IMR-90 (cell line): ENCODE measurements at regions not wholly inside any gene's neighbourhood (a gene's known extent, or its start where the extent isn't known, plus 50 kb on each side); places are given as distances from the start of the nearest gene placed in this dataset.

Source experiments
- ATAC-seq: fragments of 200-7000 bp; cut with Tn5 transposase; 2 replicates; pipeline ENCODE4 v1.9.1; 2020; ENCODE audit warnings: low read depth, mild to moderate bottlenecking, moderate library complexity
- BruUV-seq: library from RNA; stranded (reverse); fragments of 400-500 nt; replicated peaks from 2 replicates; lab custom pipeline; 2021; lab: Mats Ljungman, UMichigan
- CTCF ChIA-PET: fragments of 300-600 bp; formaldehyde crosslinking; extraction: SDS; loops from one replicate; lab custom pipeline; 2021; ENCODE audit warnings: antibody characterized with exemption; lab: Yijun Ruan, JAX
- POLR2A ChIA-PET: fragments of 300-600 bp; sonication (Branson Sonifier 250); formaldehyde crosslinking; loops from one replicate; lab custom pipeline; 2022; ENCODE audit warnings: antibody characterized with exemption; ENCODE audit not compliant: unreplicated experiment; lab: Charles Lee
- DNase-seq: peaks from one replicate; pipeline ENCODE4 v3.0.0; 2013
- H2AFZ ChIP-seq: replicated peaks from 2 replicates; pipeline ENCODE3; 2013; ENCODE audit warnings: low read length, mild to moderate bottlenecking; ENCODE audit not compliant: poor library complexity
- H2AK5ac ChIP-seq: 2 replicates; pipeline ENCODE4 v1.6.1; 2013; ENCODE audit warnings: low read depth, low read length, inconsistent platforms
- H2AK9ac ChIP-seq: replicated peaks from 2 replicates; pipeline ENCODE3; 2013; ENCODE audit warnings: mild to moderate bottlenecking, low read depth, low read length, moderate library complexity; ENCODE audit not compliant: poor library complexity
- H2BK120ac ChIP-seq: 2 replicates; pipeline ENCODE4 v1.6.1; 2013; ENCODE audit warnings: low read depth, low read length, inconsistent platforms
- H2BK15ac ChIP-seq: 3 replicates; pipeline ENCODE4 v1.6.1; 2013; ENCODE audit warnings: low read depth, low read length, inconsistent platforms
- H2BK20ac ChIP-seq: 2 replicates; pipeline ENCODE4 v1.6.1; 2013; ENCODE audit warnings: low read depth, mild to moderate bottlenecking, inconsistent platforms, low read length, moderate library complexity
- H2BK5ac ChIP-seq: 2 replicates; pipeline ENCODE4 v1.6.1; 2013; ENCODE audit warnings: mild to moderate bottlenecking, low read depth, low read length, inconsistent platforms; ENCODE audit not compliant: poor library complexity, severe bottlenecking
- H3K14ac ChIP-seq: replicated peaks from 2 replicates; pipeline ENCODE4 v1.6.1; 2013; ENCODE audit warnings: low read depth, low read length, inconsistent platforms
- H3K18ac ChIP-seq: 2 replicates; pipeline ENCODE4 v1.6.1; 2013; ENCODE audit warnings: low read depth, low read length, control low read depth
- H3K23ac ChIP-seq: 2 replicates; pipeline ENCODE4 v1.6.1; 2013; ENCODE audit warnings: low read depth, low read length, inconsistent platforms
- H3K27ac ChIP-seq: 2 replicates; pipeline ENCODE4 v1.5.1; 2013; ENCODE audit warnings: mild to moderate bottlenecking, control low read depth, low read length; ENCODE audit not compliant: insufficient read depth
- H3K27me3 ChIP-seq: 2 replicates; pipeline ENCODE4 v1.6.1; 2013; ENCODE audit warnings: low read length; ENCODE audit not compliant: control insufficient read depth, insufficient read depth
- H3K36me3 ChIP-seq: 2 replicates; pipeline ENCODE4 v1.6.1; 2013; ENCODE audit warnings: low read length, mixed read lengths; ENCODE audit not compliant: control insufficient read depth, insufficient read depth
- H3K4ac ChIP-seq: 2 replicates; pipeline ENCODE4 v1.6.1; 2013; ENCODE audit warnings: low read depth, low read length, inconsistent platforms
- H3K4me1 ChIP-seq: 2 replicates; pipeline ENCODE4 v1.6.1; 2013; ENCODE audit warnings: low read length, mixed read lengths; ENCODE audit not compliant: control insufficient read depth, insufficient read depth
- H3K4me2 ChIP-seq: 2 replicates; pipeline ENCODE4 v1.6.1; 2013; ENCODE audit warnings: low read depth, mild to moderate bottlenecking, control low read depth, low read length, moderate library complexity
- H3K4me3 ChIP-seq: 2 replicates; pipeline ENCODE4 v1.5.1; 2013; ENCODE audit warnings: low read depth, mild to moderate bottlenecking, control low read depth, low read length, moderate library complexity; ENCODE audit not compliant: insufficient read depth
- H3K56ac ChIP-seq: 2 replicates; pipeline ENCODE4 v1.6.1; 2013; ENCODE audit warnings: low read length, inconsistent platforms; ENCODE audit not compliant: insufficient read depth; ENCODE audit errors: extremely low read depth
- H3K79me1 ChIP-seq, 2 experiments: 2 replicates each; pipeline ENCODE4 v1.6.1; 2013; ENCODE audit warnings: low read length in 2 of 2, inconsistent platforms in 1 of 2, low read depth in 1 of 2
- H3K9ac ChIP-seq: 2 replicates; pipeline ENCODE4 v1.6.1; 2013; ENCODE audit warnings: low read depth, low read length, control low read depth
- H3K9me1 ChIP-seq: 2 replicates; pipeline ENCODE4 v1.6.1; 2013; ENCODE audit warnings: low read length, inconsistent platforms; ENCODE audit not compliant: insufficient read depth
- H3K9me3 ChIP-seq: 2 replicates; pipeline ENCODE4 v1.6.1; 2013; ENCODE audit warnings: low read length; ENCODE audit not compliant: control insufficient read depth, insufficient read depth
- H4K20me1 ChIP-seq: 2 replicates; pipeline ENCODE4 v1.6.1; 2013; ENCODE audit warnings: low read length, inconsistent platforms; ENCODE audit not compliant: insufficient read depth
- H4K5ac ChIP-seq: 2 replicates; pipeline ENCODE4 v1.6.1; 2013; ENCODE audit warnings: mild to moderate bottlenecking, low read depth, low read length, control low read depth
- H4K8ac ChIP-seq, 2 experiments: 2 replicates each; pipeline ENCODE4 v1.6.1; 2013; ENCODE audit warnings: low read depth in 2 of 2, low read length in 2 of 2, control low read depth in 1 of 2, inconsistent platforms in 1 of 2
- H4K91ac ChIP-seq: 2 replicates; pipeline ENCODE4 v1.6.1; 2013; ENCODE audit warnings: low read depth, low read length, inconsistent platforms; ENCODE audit not compliant: insufficient read depth
- CHD1 ChIP-seq: IDR thresholded peaks from 2 replicates; pipeline ENCODE4 v1.6.1; 2012; ENCODE audit warnings: low read depth, low read length, improper control_type of control experiment
- MXI1 ChIP-seq: IDR thresholded peaks from 2 replicates; pipeline ENCODE4 v1.6.1; 2012; ENCODE audit warnings: low read depth, mild to moderate bottlenecking, low read length, moderate library complexity, borderline replicate concordance
- SMC3 ChIP-seq: fragments of 150-350 bp; IDR thresholded peaks from 2 replicates; pipeline ENCODE4 v1.6.1; 2016; ENCODE audit warnings: low read depth, mild to moderate bottlenecking, antibody characterized with exemption, low read length, moderate library complexity
- WGBS, 2 experiments: methylation state at CpG; one replicate each; pipeline versions ENCODE4 v1.1.5 to v1.1.7; 2013; ENCODE audit warnings: missing lambda C conversion rate in 2 of 2; ENCODE audit not compliant: insufficient read length in 1 of 2; ENCODE audit errors: extremely low coverage in 2 of 2; 5-methylcytosine and 5-hydroxymethylcytosine counted together
- dilution Hi-C: fragments of 300-500 bp; cut with HindIII; formaldehyde crosslinking; loops from one replicate; pipeline ENCODE4 v1.14.3; 2018; ENCODE audit warnings: low sequenced_read_pairs; ENCODE audit not compliant: unreplicated experiment
- in situ Hi-C: fragments of 300-500 bp; cut with MboI; formaldehyde crosslinking; loops from 3 replicates; pipeline ENCODE4 v1.14.3; 2019; ENCODE audit warnings: low sequenced_read_pairs, inconsistent platforms, mixed read lengths
- intact Hi-C: fragments of 100-400 bp; cut with micrococcal nuclease; formaldehyde crosslinking; loops from 2 replicates; pipeline ENCODE4 v1.10.0; 2022

DNA sequence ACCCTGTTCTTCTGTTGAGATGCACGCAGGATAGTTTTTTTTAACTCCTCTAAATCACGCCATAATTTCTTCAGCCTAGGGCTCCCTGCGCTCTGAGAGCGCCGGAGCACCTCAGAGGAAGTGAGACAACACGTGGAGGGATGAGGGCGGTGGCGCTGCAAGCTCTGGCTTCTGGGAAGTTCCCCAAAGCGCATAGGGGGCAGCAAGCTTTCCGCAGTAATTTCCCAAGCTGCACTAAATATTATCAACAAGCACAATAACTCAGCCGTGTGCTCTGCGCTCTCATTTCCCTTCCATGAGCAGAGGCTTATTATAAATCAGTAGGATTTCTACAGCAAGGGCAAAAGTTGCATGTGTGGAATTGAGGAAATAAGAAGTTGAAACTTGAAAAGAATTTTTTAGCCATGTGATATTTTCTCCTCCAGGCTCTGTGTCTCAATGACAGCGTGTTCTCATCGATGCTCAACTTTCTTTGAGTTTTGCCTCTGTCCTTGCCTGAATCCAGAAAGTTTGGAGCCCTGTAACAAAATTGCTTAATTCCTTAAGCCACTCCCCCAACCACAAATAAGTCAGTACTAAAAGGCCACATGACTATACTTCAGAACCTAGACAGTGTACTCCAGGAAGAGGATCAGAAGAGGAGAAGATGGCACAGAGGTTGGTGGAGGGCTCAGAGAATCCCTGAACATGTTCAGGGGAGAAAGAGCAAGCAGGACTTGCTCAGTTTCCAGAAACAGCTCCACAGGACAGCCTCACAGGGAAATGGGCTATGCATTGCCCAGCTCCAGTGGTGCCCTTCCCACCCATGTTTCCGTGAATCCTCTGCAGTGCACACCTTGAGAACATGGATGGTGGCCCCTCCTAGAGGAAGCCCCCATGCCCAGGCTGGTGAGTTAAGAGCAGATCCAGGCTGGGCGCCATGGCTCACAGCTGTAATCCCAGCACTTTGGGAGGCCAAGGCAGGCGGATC, 221.5 kb upstream of the GHITM start:
- no peak overlapping the region for H2AK9ac ChIP-seq
- H3K9ac ChIP-seq: no peak overlapping the region
- WGBS, 2 experiments: 59% methylated on average over 3 of the region's 17 CpGs; no CpG with 5 or more reads in 1 of the 2 experiments
- H3K18ac ChIP-seq: no peak overlapping the region
- no peak overlapping the region for H3K4ac ChIP-seq
- H3K9me1 ChIP-seq: no peaks in the 10 kb centered on the region
- DNase-seq (no peak), ATAC-seq (no peak)
- no peak overlapping the region for H2BK5ac ChIP-seq
- no peak overlapping the region for H2AK5ac ChIP-seq
- dilution Hi-C loops (no loop called here), intact Hi-C loops (no loop called here), in situ Hi-C loops (no loop called here)
- H2BK20ac ChIP-seq: no peak overlapping the region
- H3K27ac ChIP-seq: no peak overlapping the region
- H3K9me3 ChIP-seq: peaks cover 8% of the 10 kb centered on the region; the same call in 1 of the 2 replicates
- H3K14ac ChIP-seq: no peak overlapping the region
- ChIA-PET POLR2A (no interaction called here), CTCF (no interaction called here)
- H4K5ac ChIP-seq: no peak overlapping the region
- no peak overlapping the region for H4K8ac ChIP-seq
- H3K4me1 ChIP-seq: no peaks in the 10 kb centered on the region
- no peak overlapping the region for H3K4me2 ChIP-seq
- no peaks in the 10 kb centered on the region for H3K36me3 ChIP-seq
- H3K4me3 ChIP-seq: no peak overlapping the region
- no peaks in the 10 kb centered on the region for H3K27me3 ChIP-seq
- H2AFZ ChIP-seq: no peak overlapping the region
- no TSS peak for BruUV-seq
- H3K56ac ChIP-seq: no peak overlapping the region
- no peak overlapping the region for H2BK15ac ChIP-seq
- no peak overlapping the region for H2BK120ac ChIP-seq
- H3K79me1 ChIP-seq: no peaks in the 10 kb centered on the region
- TF ChIP-seq CHD1 (no peak), SMC3 (no peak), MXI1 (no peak)
- no peak overlapping the region for H4K91ac ChIP-seq
- no peak overlapping the region for H3K23ac ChIP-seq
- no peaks in the 10 kb centered on the region for H4K20me1 ChIP-seq
